ENCODE measurements at regions not wholly inside any gene's neighbourhood (a gene's known extent, or its start where the extent isn't known, plus 50 kb on each side); places are given as distances from the start of the nearest gene placed in this dataset.

DNA sequence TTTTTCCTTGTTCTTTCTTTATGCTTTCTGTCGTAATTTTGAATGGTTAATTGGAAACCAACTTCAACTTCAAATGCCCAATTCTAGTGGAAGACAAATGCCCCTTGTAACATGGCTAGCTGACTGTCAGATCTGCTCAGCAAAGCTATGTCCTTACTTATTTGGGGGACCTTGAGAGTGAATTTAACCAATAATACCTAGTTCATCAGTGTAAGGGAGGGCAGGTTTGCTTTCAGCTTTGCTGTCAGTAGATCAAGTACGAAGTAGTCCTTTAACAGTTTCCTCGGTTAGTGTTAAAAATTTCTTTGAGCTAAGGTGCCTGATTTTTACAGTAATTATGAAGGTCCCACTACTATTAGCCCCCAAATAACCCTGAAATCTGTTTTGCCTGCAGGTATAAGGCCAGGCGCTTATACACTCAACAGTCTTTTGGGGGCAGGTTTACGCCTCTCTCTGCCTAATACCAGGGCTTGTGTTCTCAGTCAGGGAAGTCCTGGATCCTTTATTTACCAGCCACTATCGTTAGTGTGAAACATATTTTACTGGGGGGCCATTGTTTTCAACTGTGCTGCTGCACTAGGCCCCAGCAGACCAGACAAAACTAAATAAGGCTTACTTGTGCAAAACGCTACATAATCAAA lies 165.1 kb upstream of the KCNJ3 start:
- TF ChIP-seq, protein P1, sequence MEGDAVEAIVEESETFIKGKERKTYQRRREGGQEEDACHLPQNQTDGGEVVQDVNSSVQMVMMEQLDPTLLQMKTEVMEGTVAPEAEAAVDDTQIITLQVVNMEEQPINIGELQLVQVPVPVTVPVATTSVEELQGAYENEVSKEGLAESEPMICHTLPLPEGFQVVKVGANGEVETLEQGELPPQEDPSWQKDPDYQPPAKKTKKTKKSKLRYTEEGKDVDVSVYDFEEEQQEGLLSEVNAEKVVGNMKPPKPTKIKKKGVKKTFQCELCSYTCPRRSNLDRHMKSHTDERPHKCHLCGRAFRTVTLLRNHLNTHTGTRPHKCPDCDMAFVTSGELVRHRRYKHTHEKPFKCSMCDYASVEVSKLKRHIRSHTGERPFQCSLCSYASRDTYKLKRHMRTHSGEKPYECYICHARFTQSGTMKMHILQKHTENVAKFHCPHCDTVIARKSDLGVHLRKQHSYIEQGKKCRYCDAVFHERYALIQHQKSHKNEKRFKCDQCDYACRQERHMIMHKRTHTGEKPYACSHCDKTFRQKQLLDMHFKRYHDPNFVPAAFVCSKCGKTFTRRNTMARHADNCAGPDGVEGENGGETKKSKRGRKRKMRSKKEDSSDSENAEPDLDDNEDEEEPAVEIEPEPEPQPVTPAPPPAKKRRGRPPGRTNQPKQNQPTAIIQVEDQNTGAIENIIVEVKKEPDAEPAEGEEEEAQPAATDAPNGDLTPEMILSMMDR (IDR thresholded peaks at IDR 0.05; ENCODE audit: insufficient read depth, low read depth, low read length, missing control alignments), result no peak
- no peak overlapping the region for H3K4me3 ChIP-seq (ENCODE audit: low read depth, low read length)
- no peak for DNase-seq (ENCODE audit: low read depth)

DNA sequence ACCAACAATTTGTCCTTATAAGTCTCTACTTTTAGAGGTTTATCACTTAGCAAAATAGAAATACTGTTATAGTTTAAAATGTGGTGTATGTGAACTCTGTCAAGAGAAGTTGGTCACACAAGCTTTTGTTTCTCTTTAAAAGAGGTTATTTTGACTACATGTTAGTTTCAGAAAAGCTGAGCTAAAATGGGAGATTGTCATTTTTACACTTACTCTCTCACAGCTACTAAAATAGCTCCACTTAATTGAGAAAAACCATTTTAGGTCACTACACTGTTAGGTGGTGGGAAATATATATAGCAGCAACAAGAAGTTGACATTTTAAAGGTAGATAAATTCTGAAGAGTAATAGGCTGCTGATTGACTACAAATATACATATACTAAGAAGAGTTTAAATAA lies 161.5 kb upstream of the KCNJ3 start:
- TF ChIP-seq, protein P1 (IDR thresholded peaks at IDR 0.05; ENCODE audit: insufficient read depth, low read depth, low read length, missing control alignments), result no peak
- DNase-seq (ENCODE audit: low read depth), result peak; percentile 34
- no peak overlapping the region for H3K4me3 ChIP-seq (ENCODE audit: low read depth, low read length)

DNA sequence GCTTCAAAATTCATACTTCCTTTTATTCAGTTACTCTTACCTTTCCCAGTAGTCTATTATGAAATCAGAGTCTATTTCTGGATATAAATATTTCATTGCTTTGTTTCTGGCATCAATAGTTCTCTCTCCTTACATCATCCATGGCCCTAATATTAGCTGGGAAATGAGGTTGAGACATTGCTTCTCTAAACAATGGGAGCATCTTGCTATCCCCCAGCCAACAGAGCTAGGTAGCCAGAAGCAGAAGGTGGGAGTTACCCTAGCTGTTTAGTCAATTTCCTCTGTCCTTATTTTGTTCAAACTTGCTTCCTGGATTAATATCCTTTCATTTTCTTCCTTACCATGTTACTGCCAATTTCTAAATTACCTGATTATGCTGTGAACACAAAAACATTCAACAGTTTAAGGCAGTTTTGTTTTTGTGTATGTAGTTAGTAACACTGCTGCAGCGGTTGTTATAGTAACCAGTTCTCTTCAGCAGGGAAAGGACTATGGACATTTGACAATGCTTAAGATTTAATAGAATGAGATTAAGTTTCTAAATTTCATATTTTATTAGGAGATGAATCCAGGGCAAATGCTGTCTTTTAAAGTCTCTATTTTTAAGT lies 160.5 kb upstream of the KCNJ3 start:
- no peak overlapping the region for H3K4me3 ChIP-seq (ENCODE audit: low read depth, low read length)
- TF ChIP-seq, protein P1 (IDR thresholded peaks at IDR 0.05; ENCODE audit: insufficient read depth, low read depth, low read length, missing control alignments), result no peak
- no peak for DNase-seq (ENCODE audit: low read depth)

DNA sequence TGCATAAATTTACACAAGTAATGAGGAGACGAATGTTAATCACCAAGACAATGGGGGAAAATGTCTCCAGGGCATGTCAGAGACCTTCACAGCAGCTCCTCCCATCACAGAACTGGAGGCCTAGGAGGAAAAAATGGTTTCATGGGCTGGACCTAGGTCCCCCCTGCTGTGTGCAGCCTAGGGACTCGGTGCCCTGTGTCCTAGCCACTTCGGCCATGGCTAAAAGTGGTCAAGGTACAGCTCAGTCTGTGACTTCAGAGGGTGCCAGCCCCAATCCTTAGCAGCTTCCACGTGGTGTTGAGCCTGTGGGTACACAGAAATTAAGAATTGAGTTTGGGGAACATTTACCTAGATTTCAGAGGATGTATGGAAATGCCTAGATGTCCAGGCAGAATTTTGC lies 152.2 kb upstream of the KCNJ3 start:
- TF ChIP-seq, protein P1 (IDR thresholded peaks at IDR 0.05; ENCODE audit: insufficient read depth, low read depth, low read length, missing control alignments), result no peak

DNA sequence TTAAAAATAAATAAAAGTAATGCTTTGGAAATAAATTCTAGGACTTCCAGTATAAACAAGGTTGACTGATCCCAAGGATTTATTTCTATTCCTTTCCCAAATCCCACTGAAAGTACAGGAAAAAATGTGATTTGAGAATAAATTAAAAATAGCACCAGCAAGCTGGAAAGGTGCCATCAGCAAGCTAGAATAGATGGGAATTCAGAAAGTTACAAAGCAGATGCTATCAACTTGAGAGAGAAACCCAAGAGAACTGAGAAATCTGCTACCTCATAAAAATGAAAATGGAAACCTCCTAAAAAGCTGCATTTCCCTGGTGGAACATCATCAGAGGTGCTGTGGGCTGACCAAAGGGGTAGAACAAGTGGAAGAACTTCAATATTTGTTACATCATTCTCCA lies 148.6 kb upstream of the KCNJ3 start:
- no peak for DNase-seq (ENCODE audit: low read depth)
- no peak overlapping the region for H3K4me3 ChIP-seq (ENCODE audit: low read depth, low read length)
- TF ChIP-seq, protein P1 (IDR thresholded peaks at IDR 0.05; ENCODE audit: insufficient read depth, low read depth, low read length, missing control alignments), result no peak

More for the DNA sequence above, 152.2 kb upstream of the KCNJ3 start:
- no peak overlapping the region for H3K4me3 ChIP-seq (ENCODE audit: low read depth, low read length)
- DNase-seq (ENCODE audit: low read depth), result no peak

DNA sequence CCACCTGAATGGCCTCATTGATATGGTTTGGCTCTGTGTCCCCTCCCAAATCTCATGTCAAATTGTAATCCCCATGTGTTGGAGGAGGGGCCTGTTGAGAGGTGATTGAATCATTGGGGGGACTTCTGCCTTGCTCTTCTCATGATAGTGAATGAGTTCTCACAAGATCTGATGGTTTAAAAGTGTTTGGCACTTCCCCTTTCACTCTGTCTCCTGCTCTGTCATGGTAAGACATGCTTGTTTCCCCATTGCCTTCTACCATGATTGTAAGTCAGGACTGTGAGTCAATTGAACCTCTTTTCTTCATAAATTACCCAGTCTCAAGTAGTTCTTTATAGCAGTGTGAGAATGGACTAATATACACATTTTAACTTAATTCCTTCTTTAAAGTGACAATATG lies 146.8 kb upstream of the KCNJ3 start:
- DNase-seq (ENCODE audit: low read depth), result no peak
- TF ChIP-seq, protein P1 (IDR thresholded peaks at IDR 0.05; ENCODE audit: insufficient read depth, low read depth, low read length, missing control alignments), result no peak
- no peak overlapping the region for H3K4me3 ChIP-seq (ENCODE audit: low read depth, low read length)

DNA sequence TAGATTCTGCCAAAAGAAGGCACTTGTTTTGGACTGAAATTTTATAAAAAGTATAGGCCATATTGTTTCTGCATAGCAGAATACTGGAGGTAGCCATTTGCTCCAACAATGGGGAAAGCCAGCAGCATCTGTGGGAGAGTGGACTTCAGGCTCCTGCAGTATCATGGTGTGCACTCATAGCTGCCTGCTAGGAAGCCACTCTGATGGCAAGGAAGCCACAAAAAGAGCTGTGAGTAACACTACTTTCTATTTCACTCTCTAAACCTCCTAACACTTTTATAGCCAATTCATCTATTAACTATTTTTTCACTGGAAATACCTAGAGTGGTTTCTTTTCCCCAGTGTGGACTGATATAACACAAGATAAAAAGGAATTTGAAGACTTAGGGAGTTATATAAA lies 144.4 kb upstream of the KCNJ3 start:
- no peak overlapping the region for H3K4me3 ChIP-seq (ENCODE audit: low read depth, low read length)
- TF ChIP-seq, protein P1 (IDR thresholded peaks at IDR 0.05; ENCODE audit: insufficient read depth, low read depth, low read length, missing control alignments), result no peak
- DNase-seq (ENCODE audit: low read depth), result peak; percentile 8

Measured in GM12865 (cell line).